ENCODE measurements at regions not wholly inside any gene's neighbourhood (a gene's known extent, or its start where the extent isn't known, plus 50 kb on each side); places are given as distances from the start of the nearest gene placed in this dataset.

DNA sequence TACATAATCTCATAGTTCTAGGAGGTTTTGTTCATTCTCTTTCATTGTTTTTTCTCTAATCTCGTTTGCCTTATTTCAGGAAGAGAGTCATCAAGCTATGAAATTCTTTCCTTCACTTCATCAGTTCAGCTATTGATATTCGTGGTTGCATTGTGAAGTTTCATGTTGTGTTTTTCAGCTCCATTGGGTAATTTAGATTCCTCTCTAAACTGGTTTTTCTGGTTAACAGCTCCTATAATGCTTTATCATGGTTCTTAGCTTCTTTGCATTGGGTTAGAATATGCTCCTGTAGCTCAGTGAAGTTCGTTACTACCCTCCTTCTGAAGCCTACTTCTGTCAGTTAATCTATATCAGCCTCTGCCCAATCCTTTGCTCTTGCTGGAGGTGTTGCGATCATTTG is 69.4 kb upstream of the CD96 start:
- FAIRE-seq: no peak
- no peak overlapping the region for H3K27ac ChIP-seq (ENCODE audit: low read depth, low read length)
- H3K23me2 ChIP-seq (ENCODE audit: low read depth, low read length): no peaks in the 10 kb centered on the region
- H3K9ac ChIP-seq (replicated peaks in 1 of 4; ENCODE audit: extremely low read depth in 1 of 4, low read depth in 3 of 4, low read length in 3 of 4): no peak overlapping the region
- no peak overlapping the region for H2BK120ac ChIP-seq (replicated peaks; ENCODE audit: low read depth, low read length)
- no peak overlapping the region for H4K8ac ChIP-seq (ENCODE audit: extremely low read depth, insufficient read depth, low read length)
- no peak overlapping the region; a peak in 1 of 8 replicates for H3K4me3 ChIP-seq (ENCODE audit: extremely low read depth in 1 of 4, insufficient read depth in 2 of 4, low read depth in 3 of 4, low read length in 4 of 4)
- no peak overlapping the region for H2BK20ac ChIP-seq (ENCODE audit: low read length)
- H4K91ac ChIP-seq (replicated peaks; ENCODE audit: insufficient read length, low read length): no peak overlapping the region
- H2AFZ ChIP-seq (ENCODE audit: low read length): no peak overlapping the region
- no peaks in the 10 kb centered on the region for H3K27me3 ChIP-seq (replicated peaks in 1 of 4; ENCODE audit: control insufficient read depth in 3 of 4, extremely low read depth in 1 of 4, insufficient read depth in 3 of 4, low read length in 3 of 4)
- POLR2A ChIA-PET (ENCODE audit: partially characterized antibody): no interaction called here
- CTCF ChIA-PET (ENCODE audit: partially characterized antibody): interaction anchor here (0.8 kb wide), 1 partner anchor 8 kb away, joined by 3 read pairs; no protein-coding TSS in a partner anchor
- no peak overlapping the region for H4K5ac ChIP-seq (ENCODE audit: insufficient read length, low read depth, low read length)
- H3K23ac ChIP-seq (ENCODE audit: insufficient read length): no peak overlapping the region
- H3K79me2 ChIP-seq (ENCODE audit: control insufficient read depth in 1 of 2, insufficient read depth in 2 of 2, low read length in 2 of 2): no peaks in the 10 kb centered on the region
- H3K4ac ChIP-seq (replicated peaks; ENCODE audit: insufficient read length, low read depth, low read length): no peak overlapping the region
- H3K14ac ChIP-seq (ENCODE audit: insufficient read length): no peak overlapping the region
- H2BK15ac ChIP-seq (ENCODE audit: low read length): no peak overlapping the region
- no peaks in the 10 kb centered on the region for H3K36me3 ChIP-seq (ENCODE audit: control insufficient read depth in 2 of 4, insufficient read depth in 4 of 4, low read length in 3 of 4)
- H4K20me1 ChIP-seq (replicated peaks in 1 of 2; ENCODE audit: control insufficient read depth in 1 of 2, insufficient read depth in 2 of 2, low read length in 2 of 2): no peaks in the 10 kb centered on the region
- no peak overlapping the region for H2BK5ac ChIP-seq (ENCODE audit: low read depth, low read length)
- no peak overlapping the region for H2AK5ac ChIP-seq (ENCODE audit: low read depth, low read length)
- no peaks in the 10 kb centered on the region for H3K79me1 ChIP-seq (ENCODE audit: low read depth, low read length)
- H3K56ac ChIP-seq (replicated peaks; ENCODE audit: insufficient read length, low read depth, low read length): no peak overlapping the region
- H3K9me3 ChIP-seq (ENCODE audit: insufficient read depth in 2 of 2, low read depth in 1 of 2, low read length in 1 of 2): no peaks in the 10 kb centered on the region
- no peak overlapping the region; a peak in 1 of 4 replicates for H3K4me2 ChIP-seq (ENCODE audit: insufficient read depth in 1 of 2, low read depth in 2 of 2, low read length in 2 of 2)
- no peak overlapping the region; the same call in 1 of the 2 replicates for H3K18ac ChIP-seq (ENCODE audit: extremely low read depth, low read length)
- peaks cover 0 to 7% (median 2%) of the 10 kb centered on the region in 4 experiments; a peak in 2 of 7 replicates for H3K4me1 ChIP-seq (replicated peaks in 1 of 4; ENCODE audit: control insufficient read depth in 3 of 4, insufficient read depth in 4 of 4, low read length in 3 of 4)
- DNase-seq (ENCODE audit: low read depth in 1 of 2, low spot score in 2 of 2): no peak
- H2BK12ac ChIP-seq (ENCODE audit: low read depth, low read length): no peak overlapping the region
- WGBS, 2 experiments (ENCODE audit: extremely low coverage in 1 of 2, insufficient coverage in 1 of 2, insufficient read length in 1 of 2, insufficient replicate concordance in 2 of 2, low coverage in 1 of 2, low lambda C conversion rate in 2 of 2, missing lambda C conversion rate in 1 of 2): 87% methylated on average over 4 of the region's 4 CpGs; no CpG with 5 or more reads in 1 of the 2 experiments
- no peak for TF ChIP-seq GTF2F1 (IDR thresholded peaks at IDR 0.05; ENCODE audit: borderline replicate concordance, low read depth, low read length)

Measured in H1 (cell line).